Trophoblast cell (in vitro differentiated cells and primary cell): ENCODE measurements at regions not wholly inside any gene's neighbourhood (a gene's known extent, or its start where the extent isn't known, plus 50 kb on each side); places are given as distances from the start of the nearest gene placed in this dataset.

Experiments used
- DNase-seq, 2 donors: peaks; one replicate each; pipeline ENCODE4 v3.0.0-alpha.2; 2016
- H2AFZ ChIP-seq: 2 replicates; pipeline ENCODE4 v1.6.1; 2013; ENCODE audit warnings: low read length, moderate library complexity, mild to moderate bottlenecking; ENCODE audit not compliant: insufficient read depth, poor library complexity
- H2AK5ac ChIP-seq: 2 replicates; pipeline ENCODE4 v1.6.1; 2013; ENCODE audit warnings: mild to moderate bottlenecking, low read length
- H2BK120ac ChIP-seq: 2 replicates; pipeline ENCODE4 v1.6.1; 2013; ENCODE audit warnings: low read length, mild to moderate bottlenecking, moderate library complexity; ENCODE audit not compliant: insufficient read depth, poor library complexity
- H2BK12ac ChIP-seq: 2 replicates; pipeline ENCODE4 v1.6.1; 2013; ENCODE audit warnings: mild to moderate bottlenecking, low read length, moderate library complexity
- H2BK5ac ChIP-seq: 2 replicates; pipeline ENCODE4 v1.6.1; 2013; ENCODE audit warnings: low read length, low read depth, moderate library complexity, mild to moderate bottlenecking; ENCODE audit not compliant: poor library complexity
- H3K14ac ChIP-seq: 2 replicates; pipeline ENCODE4 v1.6.1; 2013; ENCODE audit warnings: mild to moderate bottlenecking, low read length
- H3K18ac ChIP-seq: 2 replicates; pipeline ENCODE4 v1.6.1; 2013; ENCODE audit warnings: mild to moderate bottlenecking, low read length
- H3K23ac ChIP-seq: 2 replicates; pipeline ENCODE4 v1.6.1; 2013; ENCODE audit warnings: low read length
- H3K27ac ChIP-seq: 2 replicates; pipeline ENCODE4 v1.5.1; 2013; ENCODE audit warnings: low read depth, mild to moderate bottlenecking, inconsistent platforms, low read length, moderate library complexity
- H3K27me3 ChIP-seq: 2 replicates; pipeline ENCODE4 v1.6.1; 2013; ENCODE audit warnings: inconsistent platforms, mild to moderate bottlenecking, low read length, moderate library complexity; ENCODE audit not compliant: insufficient read depth
- H3K36me3 ChIP-seq, 2 experiments: 1 replicate in 1 of 2; 2 replicates in 1 of 2; pipeline ENCODE4 v1.6.1; 2013; ENCODE audit warnings: low read length in 2 of 2, mild to moderate bottlenecking in 2 of 2, moderate library complexity in 1 of 2; ENCODE audit not compliant: insufficient read depth in 2 of 2, control insufficient read depth in 1 of 2
- H3K4ac ChIP-seq: 2 replicates; pipeline ENCODE4 v1.6.1; 2013; ENCODE audit warnings: low read depth, mild to moderate bottlenecking, low read length, moderate library complexity
- H3K4me1 ChIP-seq, 2 experiments: 1 replicate in 1 of 2; 2 replicates in 1 of 2; pipeline ENCODE4 v1.6.1; 2013; ENCODE audit warnings: low read length in 2 of 2, mild to moderate bottlenecking in 2 of 2, moderate library complexity in 1 of 2; ENCODE audit not compliant: insufficient read depth in 2 of 2, control insufficient read depth in 1 of 2
- H3K4me2 ChIP-seq: 2 replicates; pipeline ENCODE4 v1.6.1; 2013; ENCODE audit warnings: inconsistent platforms, mild to moderate bottlenecking, low read length, moderate library complexity
- H3K4me3 ChIP-seq: 2 replicates; pipeline ENCODE4 v1.5.1; 2013; ENCODE audit warnings: mild to moderate bottlenecking, low read depth, low read length, inconsistent platforms
- H3K79me1 ChIP-seq: one replicate; pipeline ENCODE4 v1.6.1; 2013; ENCODE audit warnings: low read length
- H3K79me2 ChIP-seq: 2 replicates; pipeline ENCODE4 v1.6.1; 2013; ENCODE audit warnings: low read length, mild to moderate bottlenecking; ENCODE audit not compliant: control insufficient read depth, insufficient read depth, poor library complexity
- H3K9ac ChIP-seq: 2 replicates; pipeline ENCODE4 v1.6.1; 2013; ENCODE audit warnings: mild to moderate bottlenecking, low read length
- H3K9me3 ChIP-seq: 2 replicates; pipeline ENCODE4 v1.6.1; 2013; ENCODE audit warnings: low read depth, mild to moderate bottlenecking, control low read depth, inconsistent platforms, low read length; ENCODE audit not compliant: insufficient read depth
- H4K12ac ChIP-seq: 2 replicates; pipeline ENCODE4 v1.6.1; 2013; ENCODE audit warnings: low read depth, mild to moderate bottlenecking, low read length, moderate library complexity
- H4K8ac ChIP-seq: 2 replicates; pipeline ENCODE4 v1.6.1; 2013; ENCODE audit warnings: low read depth, mild to moderate bottlenecking, low read length, moderate library complexity
- H4K91ac ChIP-seq: one replicate; pipeline ENCODE4 v1.6.1; 2013; ENCODE audit warnings: low read depth, mild to moderate bottlenecking, low read length, moderate library complexity
- WGBS: extraction: QIAGEN DNeasy Blood & Tissue Kit; methylation state at CpG from one replicate; pipeline ENCODE4 v1.1.7; 2013; ENCODE audit warnings: missing lambda C conversion rate; ENCODE audit not compliant: insufficient read length, insufficient coverage; ENCODE audit errors: extremely low coverage; 5-methylcytosine and 5-hydroxymethylcytosine counted together

- no peak overlapping the region for H4K91ac ChIP-seq
- no peaks in the 10 kb centered on the region for H3K79me2 ChIP-seq
- H4K12ac ChIP-seq: no peak overlapping the region
- H3K23ac ChIP-seq: no peak overlapping the region
- H2BK12ac ChIP-seq: no peak overlapping the region
- H3K4me2 ChIP-seq: no peak overlapping the region
- no peak overlapping the region for H3K4me3 ChIP-seq
- no peak overlapping the region for H3K27ac ChIP-seq
- no peak overlapping the region for H3K4ac ChIP-seq
- H2AFZ ChIP-seq: no peak overlapping the region
- no CpG with 5 or more reads among the region's 5 CpGs for WGBS
- no peak for DNase-seq
- H3K14ac ChIP-seq: no peak overlapping the region
- no peaks in the 10 kb centered on the region for H3K79me1 ChIP-seq
- H3K27me3 ChIP-seq: no peaks in the 10 kb centered on the region
- H3K18ac ChIP-seq: no peak overlapping the region
- no peaks in the 10 kb centered on the region for H3K36me3 ChIP-seq
- no peak overlapping the region for H2BK5ac ChIP-seq
- H2AK5ac ChIP-seq: no peak overlapping the region
- no peak overlapping the region for H3K9ac ChIP-seq
- no peak overlapping the region for H2BK120ac ChIP-seq
- no peaks in the 10 kb centered on the region for H3K4me1 ChIP-seq
- H4K8ac ChIP-seq: no peak overlapping the region
- no peaks in the 10 kb centered on the region for H3K9me3 ChIP-seq
These were observed 165.5 kb upstream of the ESRRG start for GRCh38 chr1:216888731-216889130.

GRCh38 chr1:216887032-216887431, 163.8 kb upstream of the ESRRG start:
- no peaks in the 10 kb centered on the region for H3K79me1 ChIP-seq
- H3K9ac ChIP-seq: no peak overlapping the region
- no peak overlapping the region for H3K4ac ChIP-seq
- no peaks in the 10 kb centered on the region for H3K79me2 ChIP-seq
- H2BK5ac ChIP-seq: no peak overlapping the region
- H3K18ac ChIP-seq: no peak overlapping the region
- H3K36me3 ChIP-seq: no peaks in the 10 kb centered on the region
- H3K4me1 ChIP-seq: no peaks in the 10 kb centered on the region
- no peak overlapping the region for H3K4me3 ChIP-seq
- H2AFZ ChIP-seq: no peak overlapping the region
- no peak overlapping the region for H4K91ac ChIP-seq
- no CpG with 5 or more reads among the region's 4 CpGs for WGBS
- no peak overlapping the region for H2AK5ac ChIP-seq
- H3K4me2 ChIP-seq: no peak overlapping the region
- H2BK120ac ChIP-seq: no peak overlapping the region
- DNase-seq: no peak
- no peak overlapping the region for H3K23ac ChIP-seq
- no peak overlapping the region for H3K14ac ChIP-seq
- H3K27ac ChIP-seq: no peak overlapping the region
- no peaks in the 10 kb centered on the region for H3K9me3 ChIP-seq
- no peak overlapping the region for H4K12ac ChIP-seq
- no peaks in the 10 kb centered on the region for H3K27me3 ChIP-seq
- H2BK12ac ChIP-seq: no peak overlapping the region
- no peak overlapping the region for H4K8ac ChIP-seq

GRCh38 chr1:216884614-216885229, 161.5 kb upstream of the ESRRG start:
- Histone ChIP-seq H2BK5ac (no peak overlapping the region), H3K4me3 (no peak overlapping the region), H3K18ac (no peak overlapping the region), H3K4me1 (no peaks in the 10 kb centered on the region), H4K8ac (no peak overlapping the region), H3K9ac (no peak overlapping the region), H4K12ac (no peak overlapping the region), H3K14ac (no peak overlapping the region), H4K91ac (no peak overlapping the region), H3K23ac (no peak overlapping the region), H2BK120ac (no peak overlapping the region), H3K79me1 (no peaks in the 10 kb centered on the region), H3K4me2 (no peak overlapping the region), H2AFZ (no peak overlapping the region), H3K27me3 (no peaks in the 10 kb centered on the region), H3K4ac (no peak overlapping the region), H3K36me3 (no peaks in the 10 kb centered on the region), H2AK5ac (no peak overlapping the region), H3K27ac (no peak overlapping the region), H3K9me3 (no peaks in the 10 kb centered on the region), H2BK12ac (no peak overlapping the region), H3K79me2 (no peaks in the 10 kb centered on the region)
- no peak for DNase-seq
- WGBS: no CpG with 5 or more reads among the region's 2 CpGs

DNA sequence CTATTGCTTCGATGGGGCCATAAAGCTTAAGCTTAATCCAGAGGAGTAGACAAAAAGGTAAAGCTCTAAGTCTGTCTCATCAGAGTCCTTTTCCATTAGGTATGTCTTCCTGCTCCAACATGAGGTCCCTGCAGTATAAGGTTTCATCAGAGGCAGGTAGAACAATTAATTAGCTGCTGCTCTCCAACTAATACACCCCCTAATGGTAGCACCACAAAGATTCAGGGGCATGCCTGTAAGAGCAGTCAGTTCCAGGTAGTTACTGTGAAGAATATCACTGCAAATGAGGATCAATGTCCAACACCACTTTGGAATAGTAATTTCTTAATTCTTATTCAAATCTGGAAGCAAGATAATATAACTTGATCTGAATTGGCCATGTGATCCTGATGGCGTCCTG, 160.3 kb upstream of the ESRRG start:
- DNase-seq: no peak
- WGBS: no CpG with 5 or more reads among the region's 2 CpGs
- Histone ChIP-seq H4K8ac (no peak overlapping the region), H2BK5ac (no peak overlapping the region), H3K18ac (no peak overlapping the region), H3K4me2 (no peak overlapping the region), H3K4ac (no peak overlapping the region), H2BK120ac (no peak overlapping the region), H3K4me1 (no peaks in the 10 kb centered on the region), H3K23ac (no peak overlapping the region), H2BK12ac (no peak overlapping the region), H3K79me1 (no peaks in the 10 kb centered on the region), H4K91ac (no peak overlapping the region), H3K36me3 (no peaks in the 10 kb centered on the region), H3K9ac (no peak overlapping the region), H4K12ac (no peak overlapping the region), H2AFZ (no peak overlapping the region), H2AK5ac (no peak overlapping the region), H3K9me3 (no peaks in the 10 kb centered on the region), H3K27ac (no peak overlapping the region), H3K4me3 (no peak overlapping the region), H3K27me3 (no peaks in the 10 kb centered on the region), H3K14ac (no peak overlapping the region), H3K79me2 (no peaks in the 10 kb centered on the region)
